SK-N-MC (cell line): ENCODE measurements at regions not wholly inside any gene's neighbourhood (a gene's known extent, or its start where the extent isn't known, plus 50 kb on each side); places are given as distances from the start of the nearest gene placed in this dataset.

Source experiments
- EZH2 ChIP-seq: fragments of 200-600 bp; sonication (generic); IDR thresholded peaks from one replicate; pipeline ENCODE4 v1.6.1; 2017; ENCODE audit warnings: antibody characterized with exemption
- POLR2AphosphoS5 ChIP-seq: IDR thresholded peaks from 2 replicates; pipeline ENCODE4 v1.6.1; 2012; ENCODE audit warnings: mild to moderate bottlenecking, low read depth, low read length, borderline replicate concordance

DNA sequence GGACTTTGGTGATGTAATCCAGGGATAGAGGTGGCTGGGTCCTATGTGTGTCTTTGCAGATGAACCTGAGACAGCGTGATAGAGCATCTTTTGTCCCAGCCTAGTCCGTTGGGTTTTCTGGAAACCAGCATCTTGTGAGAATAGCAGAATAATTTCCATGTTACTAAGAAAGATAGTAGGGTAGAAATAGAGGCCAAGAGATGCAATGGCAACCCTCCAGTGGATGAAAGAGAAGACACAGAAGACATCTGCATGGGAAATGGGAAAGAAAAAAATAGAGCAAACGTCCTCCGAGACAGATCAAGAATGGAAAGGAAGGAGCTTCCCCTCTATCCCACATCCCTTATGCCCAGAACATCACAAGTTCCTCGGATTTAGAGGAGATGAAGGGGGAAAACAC is 409.3 kb upstream of the TMEM132C start:
- TF ChIP-seq POLR2AphosphoS5: no peak
- TF ChIP-seq EZH2: no peak
